K562 (cell line): ENCODE measurements at regions not wholly inside any gene's neighbourhood (a gene's known extent, or its start where the extent isn't known, plus 50 kb on each side); places are given as distances from the start of the nearest gene placed in this dataset.

Experiments
- ATAC-seq: fragments of 200-7000 bp; cut with Tn5 transposase; 3 replicates; pipeline ENCODE4 v1.9.1; 2020; ENCODE audit warnings: moderate library complexity
- BruUV-seq: library from RNA; stranded (reverse); fragments of 400-500 nt; replicated peaks from 2 replicates; lab custom pipeline; 2021; lab: Mats Ljungman, UMichigan
- CTCF ChIA-PET: fragments of 300-600 bp; formaldehyde crosslinking; extraction: SDS; loops from one replicate; lab custom pipeline; 2021; ENCODE audit warnings: low intra/inter-chr PET ratio; lab: Yijun Ruan, JAX
- POLR2A ChIA-PET: fragments of 300-600, 350-650 bp; sonication (Branson Sonifier 250); formaldehyde crosslinking; extraction: SDS; loops from one replicate; lab custom pipeline; 2021; ENCODE audit warnings: antibody characterized with exemption, inconsistent platforms; lab: Yijun Ruan, JAX
- DNase-seq, 4 experiments: peaks; one replicate each; pipeline versions ENCODE4 v3.0.0 to v3.0.0-alpha.2; 2011 to 2018; ENCODE audit warnings: low spot score in 3 of 4, mixed read lengths in 3 of 4; ENCODE audit errors: extremely low read depth in 1 of 4
- FAIRE-seq: peaks from 2 replicates; lab custom pipeline; 2011; peaks lifted over from hg19 to GRCh38; lab: Jason Lieb, UNC
- H2AFZ ChIP-seq: 2 replicates; pipeline ENCODE4 v1.6.0; 2011; ENCODE audit warnings: low read depth, low read length, control low read depth, inconsistent platforms
- H3K27ac ChIP-seq: fragments of 200-600 bp; 3 replicates; pipeline ENCODE4 v1.8.0; 2011; ENCODE audit warnings: low read depth, mild to moderate bottlenecking, control low read depth, inconsistent platforms, low read length, moderate library complexity, mixed read lengths; ENCODE audit errors: extremely low read depth
- H3K27me3 ChIP-seq, 2 experiments: fragments of 300-600 bp in 1 of 2; 2 replicates in 1 of 2; 3 replicates in 1 of 2; pipeline versions ENCODE4 v1.6.0 to v1.8.0; 2011; ENCODE audit warnings: inconsistent platforms in 2 of 2, low read length in 2 of 2, mild to moderate bottlenecking in 1 of 2, mixed read lengths in 1 of 2, moderate library complexity in 1 of 2; ENCODE audit not compliant: control insufficient read depth in 2 of 2, insufficient read depth in 2 of 2
- H3K36me3 ChIP-seq: fragments of 300-600 bp; 3 replicates; pipeline ENCODE4 v1.8.0; 2011; ENCODE audit warnings: mild to moderate bottlenecking, low read length, inconsistent platforms; ENCODE audit not compliant: control insufficient read depth, insufficient read depth
- H3K4me1 ChIP-seq, 2 experiments: fragments of 200-600 bp in 1 of 2; replicated peaks in 1 of 2; 2 replicates in 1 of 2; 3 replicates in 1 of 2; pipeline versions ENCODE4 v1.5.1 to v1.8.0; 2011; ENCODE audit warnings: inconsistent platforms in 2 of 2, low read length in 2 of 2, mild to moderate bottlenecking in 1 of 2, mixed read lengths in 1 of 2, moderate library complexity in 1 of 2; ENCODE audit not compliant: control insufficient read depth in 2 of 2, insufficient read depth in 2 of 2
- H3K4me2 ChIP-seq: 2 replicates; pipeline ENCODE4 v1.6.1; 2011; ENCODE audit warnings: low read length, control low read depth, inconsistent platforms, mixed read lengths; ENCODE audit not compliant: insufficient read depth
- H3K4me3 ChIP-seq: fragments of 200-600 bp; sonication (generic), shearing (Covaris generic); 2 replicates; pipeline ENCODE4 v1.5.1; 2016; ENCODE audit warnings: control low read depth, inconsistent platforms
- H3K79me2 ChIP-seq: fragments of 200-600 bp; 3 replicates; pipeline ENCODE4 v1.8.0; 2011; ENCODE audit warnings: low read length, inconsistent platforms; ENCODE audit not compliant: control insufficient read depth, insufficient read depth
- H3K9ac ChIP-seq, 2 experiments: 2 replicates each; pipeline versions ENCODE4 v1.6.0 to v1.6.1; 2011; ENCODE audit warnings: low read depth in 2 of 2, low read length in 2 of 2, control low read depth in 1 of 2, inconsistent platforms in 1 of 2, mild to moderate bottlenecking in 1 of 2, mixed read lengths in 1 of 2; ENCODE audit not compliant: insufficient read depth in 1 of 2
- H3K9me1 ChIP-seq: one replicate; pipeline ENCODE4 v1.6.0; 2011; ENCODE audit warnings: inconsistent platforms, mild to moderate bottlenecking, low read length, moderate library complexity; ENCODE audit not compliant: control insufficient read depth, insufficient read depth
- H3K9me3 ChIP-seq: replicated peaks from 2 replicates; pipeline ENCODE4 v1.5.1; 2011; ENCODE audit warnings: low read depth, low read length, inconsistent platforms; ENCODE audit not compliant: control insufficient read depth, insufficient read depth
- H4K20me1 ChIP-seq: replicated peaks from 2 replicates; pipeline ENCODE4 v1.6.1; 2011; ENCODE audit warnings: low read length, inconsistent platforms, mixed read lengths; ENCODE audit not compliant: control insufficient read depth, insufficient read depth
- E2F8 ChIP-seq: fragments of 450-650 bp; IDR thresholded peaks from 2 replicates; pipeline ENCODE4 v1.7.1; 2018; ENCODE audit warnings: mild to moderate bottlenecking, low read depth; ENCODE audit not compliant: partially characterized antibody
- EGR1 ChIP-seq: fragments of 450-650 bp; conservative IDR thresholded peaks from 2 replicates; pipeline ENCODE4 v1.6.1; 2017; ENCODE audit warnings: mild to moderate bottlenecking
- WGBS: fragments of 100-300 bp; shearing (Covaris generic); methylation state at CpG from one replicate; pipeline ENCODE4 v1.1.6; 2016; ENCODE audit warnings: low coverage, mixed read lengths; ENCODE audit not compliant: insufficient coverage; ENCODE audit errors: missing lambda C conversion rate; 5-methylcytosine and 5-hydroxymethylcytosine counted together
- in situ Hi-C: fragments of 300-500 bp; cut with MboI; formaldehyde crosslinking; loops from 4 replicates; pipeline ENCODE4 v1.15.0; 2018; ENCODE audit warnings: inconsistent platforms, mixed read lengths
- intact Hi-C: fragments of 100-400 bp; cut with micrococcal nuclease; formaldehyde crosslinking; loops from 2 replicates; pipeline ENCODE4 v1.14.2; 2022

- ChIA-PET POLR2A (interaction anchor here (0.6 to 2.4 kb wide), 3 partner anchors 10 to 329 kb away, joined by 5 to 7 read pairs (median 5); no protein-coding TSS in a partner anchor), CTCF (no interaction called here)
- peaks cover 23 to 49% of the 10 kb centered on the region in 2 experiments; a peak in 4 of 5 replicates for H3K27me3 ChIP-seq
- H2AFZ ChIP-seq = no peak overlapping the region
- no peaks in the 10 kb centered on the region for H3K79me2 ChIP-seq
- H3K9me3 ChIP-seq = no peaks in the 10 kb centered on the region
- WGBS = 16% methylated on average over 12 of the region's 16 CpGs
- FAIRE-seq (no peak), DNase-seq (no peak), ATAC-seq (no peak)
- in situ Hi-C loops (no loop called here), intact Hi-C loops (no loop called here)
- H3K36me3 ChIP-seq = no peaks in the 10 kb centered on the region
- no peak overlapping the region for H3K4me2 ChIP-seq
- TF ChIP-seq EGR1 = no peak
- no peak for TF ChIP-seq E2F8
- no peak overlapping the region for H3K27ac ChIP-seq
- peaks cover 3% of the 10 kb centered on the region; the same call in 1 of the 2 replicates for H4K20me1 ChIP-seq
- no peak overlapping the region for H3K4me3 ChIP-seq
- BruUV-seq = no TSS peak
- peaks cover 0 to 19% of the 10 kb centered on the region in 2 experiments; a peak in 2 of 5 replicates for H3K4me1 ChIP-seq
- H3K9ac ChIP-seq = peak overlapping the region in 1 of 2 experiments; percentile 58; a peak in 1 of 4 replicates
- no peaks in the 10 kb centered on the region for H3K9me1 ChIP-seq
Observed at GRCh38 chr9:129276486-129277230, 98.6 kb upstream of the IER5L start.
